ENCODE measurements at regions not wholly inside any gene's neighbourhood (a gene's known extent, or its start where the extent isn't known, plus 50 kb on each side); places are given as distances from the start of the nearest gene placed in this dataset.

- no peak for DNase-seq
These were observed 132.3 kb downstream of the CRYBB2 start for GRCh38 chr22:25351631-25352293.

- DNase-seq = no peak
These were observed 132.8 kb downstream of the CRYBB2 start for GRCh38 chr22:25352294-25352680.

GRCh38 chr22:25353516-25354445, 134.3 kb downstream of the CRYBB2 start:
- no peak for DNase-seq

- DNase-seq = no peak
These were observed 135.0 kb downstream of the CRYBB2 start for GRCh38 chr22:25354456-25354855.

- no peak for DNase-seq
These were observed 137.7 kb downstream of the CRYBB2 start for GRCh38 chr22:25357132-25357455.

GRCh38 chr22:25357606-25358420, 138.4 kb downstream of the CRYBB2 start:
- no peak for DNase-seq

GRCh38 chr22:25358421-25359170, 139.2 kb downstream of the CRYBB2 start:
- no peak for DNase-seq

GRCh38 chr22:25359601-25360261, 140.3 kb downstream of the CRYBB2 start:
- DNase-seq = no peak

GRCh38 chr22:25360411-25360810, 141.0 kb downstream of the CRYBB2 start:
- no peak for DNase-seq

- DNase-seq = no peak
These were observed 141.6 kb downstream of the CRYBB2 start for GRCh38 chr22:25360891-25361645.

- DNase-seq = no peak
These were observed 142.4 kb downstream of the CRYBB2 start for GRCh38 chr22:25361899-25362214.

GRCh38 chr22:25362215-25362882, 142.9 kb downstream of the CRYBB2 start:
- no peak for DNase-seq

- DNase-seq = no peak
These were observed 143.4 kb downstream of the CRYBB2 start for GRCh38 chr22:25362883-25363240.

GRCh38 chr22:25363474-25363873, 144.0 kb downstream of the CRYBB2 start:
- no peak for DNase-seq

- DNase-seq = no peak
These were observed 144.8 kb downstream of the CRYBB2 start for GRCh38 chr22:25364281-25364680.

- no peak for DNase-seq
These were observed 145.3 kb downstream of the CRYBB2 start for GRCh38 chr22:25364736-25365241.

- no peak for DNase-seq
These were observed 146.2 kb downstream of the CRYBB2 start for GRCh38 chr22:25365491-25366261.

GRCh38 chr22:25366408-25366807, 147.0 kb downstream of the CRYBB2 start:
- no peak for DNase-seq

- DNase-seq = no peak
These were observed 147.5 kb downstream of the CRYBB2 start for GRCh38 chr22:25366876-25367466.

- no peak for DNase-seq
These were observed 148.3 kb downstream of the CRYBB2 start for GRCh38 chr22:25367756-25368155.
